SK-N-MC (cell line): ENCODE measurements at regions not wholly inside any gene's neighbourhood (a gene's known extent, or its start where the extent isn't known, plus 50 kb on each side); places are given as distances from the start of the nearest gene placed in this dataset.

ENCODE experiments used
- EZH2 ChIP-seq: fragments of 200-600 bp; sonication (generic); IDR thresholded peaks from one replicate; pipeline ENCODE4 v1.6.1; 2017; ENCODE audit warnings: antibody characterized with exemption
- FOXP2 ChIP-seq: optimal IDR thresholded peaks from 2 replicates; pipeline ENCODE3; 2011; ENCODE audit warnings: mild to moderate bottlenecking, moderate library complexity; ENCODE audit not compliant: insufficient read depth; ENCODE audit errors: extremely low read length, control extremely low read depth
- POLR2AphosphoS5 ChIP-seq: IDR thresholded peaks from 2 replicates; pipeline ENCODE4 v1.6.1; 2012; ENCODE audit warnings: mild to moderate bottlenecking, low read depth, low read length, borderline replicate concordance

- TF ChIP-seq POLR2AphosphoS5 (no peak), EZH2 (no peak), FOXP2 (no peak)
These were observed 314.1 kb upstream of the SLC35B3 start for GRCh38 chr6:8749465-8749864.
